Vagina (tissue), 2 donors: ENCODE measurements at regions not wholly inside any gene's neighbourhood (a gene's known extent, or its start where the extent isn't known, plus 50 kb on each side); places are given as distances from the start of the nearest gene placed in this dataset.

ENCODE experiments used
- POLR2A ChIP-seq, 2 donors: fragments of 450-650 bp; IDR thresholded peaks; one replicate each; pipeline ENCODE4 v1.6.1; 2017; ENCODE audit warnings: antibody characterized with exemption in 2 of 2, mild to moderate bottlenecking in 2 of 2, moderate library complexity in 2 of 2
- POLR2AphosphoS5 ChIP-seq, 2 donors: sonication (generic); formaldehyde crosslinking; IDR thresholded peaks; one replicate each; pipeline ENCODE4 v1.9.0; 2017; ENCODE audit warnings: antibody characterized with exemption in 2 of 2, mild to moderate bottlenecking in 2 of 2, low read depth in 1 of 2; ENCODE audit not compliant: insufficient read depth in 1 of 2
- TF ChIP-seq, protein P1 (sequence below), 3 experiments: fragments of 450-650 bp in 2 of 3; fragments of 200-600 bp in 1 of 3; sonication (generic) in 1 of 3; IDR thresholded peaks; one replicate each; pipeline ENCODE4 v1.5.1; 2017 to 2019; ENCODE audit warnings: antibody characterized with exemption in 3 of 3, mild to moderate bottlenecking in 2 of 3, moderate library complexity in 2 of 3

DNA sequence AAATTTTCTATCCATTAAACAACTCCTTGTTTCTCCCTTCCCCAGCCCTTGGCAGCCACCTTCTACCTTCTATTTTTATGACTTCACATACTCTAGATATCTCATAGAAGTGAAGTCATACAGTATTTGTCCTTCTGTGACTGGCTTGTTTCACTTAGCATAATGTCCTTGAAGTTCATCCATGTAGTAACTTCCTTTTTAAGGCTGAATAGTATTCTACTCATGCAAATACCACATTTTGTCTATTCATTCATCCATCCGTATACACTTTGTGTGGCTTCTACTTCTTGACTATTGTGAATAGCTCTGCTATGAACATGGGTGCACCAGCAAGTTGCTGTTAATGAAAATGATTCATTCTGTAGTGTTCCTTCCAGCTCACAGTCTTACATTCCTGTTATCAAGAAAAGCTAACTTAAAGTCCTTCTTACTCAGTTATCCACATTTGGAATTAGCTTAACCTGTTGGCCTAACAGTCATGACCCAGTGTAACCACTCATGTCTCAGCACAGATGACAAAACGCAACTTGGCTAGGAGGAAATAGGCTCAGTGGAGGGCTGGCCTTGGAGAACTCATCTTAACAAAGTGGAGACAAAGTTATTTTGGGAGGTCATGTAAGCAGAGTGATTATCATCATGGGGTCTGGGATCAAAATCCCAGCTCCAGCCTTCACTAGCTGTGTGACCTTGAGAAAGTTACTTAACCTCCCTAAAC is 129.7 kb upstream of the MAP3K1 start:
- TF ChIP-seq, protein P1, sequence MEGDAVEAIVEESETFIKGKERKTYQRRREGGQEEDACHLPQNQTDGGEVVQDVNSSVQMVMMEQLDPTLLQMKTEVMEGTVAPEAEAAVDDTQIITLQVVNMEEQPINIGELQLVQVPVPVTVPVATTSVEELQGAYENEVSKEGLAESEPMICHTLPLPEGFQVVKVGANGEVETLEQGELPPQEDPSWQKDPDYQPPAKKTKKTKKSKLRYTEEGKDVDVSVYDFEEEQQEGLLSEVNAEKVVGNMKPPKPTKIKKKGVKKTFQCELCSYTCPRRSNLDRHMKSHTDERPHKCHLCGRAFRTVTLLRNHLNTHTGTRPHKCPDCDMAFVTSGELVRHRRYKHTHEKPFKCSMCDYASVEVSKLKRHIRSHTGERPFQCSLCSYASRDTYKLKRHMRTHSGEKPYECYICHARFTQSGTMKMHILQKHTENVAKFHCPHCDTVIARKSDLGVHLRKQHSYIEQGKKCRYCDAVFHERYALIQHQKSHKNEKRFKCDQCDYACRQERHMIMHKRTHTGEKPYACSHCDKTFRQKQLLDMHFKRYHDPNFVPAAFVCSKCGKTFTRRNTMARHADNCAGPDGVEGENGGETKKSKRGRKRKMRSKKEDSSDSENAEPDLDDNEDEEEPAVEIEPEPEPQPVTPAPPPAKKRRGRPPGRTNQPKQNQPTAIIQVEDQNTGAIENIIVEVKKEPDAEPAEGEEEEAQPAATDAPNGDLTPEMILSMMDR (IDR thresholded peaks at IDR 0.05), result no peak
- TF ChIP-seq POLR2A (IDR thresholded peaks at IDR 0.05) (no peak), POLR2AphosphoS5 (IDR thresholded peaks at IDR 0.05; ENCODE audit: insufficient read depth in 1 of 2, low read depth in 1 of 2) (no peak)
